Endothelial cell of umbilical vein (primary cell): ENCODE measurements at regions not wholly inside any gene's neighbourhood (a gene's known extent, or its start where the extent isn't known, plus 50 kb on each side); places are given as distances from the start of the nearest gene placed in this dataset.

Experiments
- BruUV-seq: library from RNA; stranded (reverse); fragments of 400-500 nt; replicated peaks from 2 replicates; lab custom pipeline; 2021; lab: Mats Ljungman, UMichigan
- CTCF ChIA-PET: fragments of 300-600, 350-600 bp; sonication (Branson Sonifier 250); formaldehyde crosslinking; loops from one replicate; lab custom pipeline; 2021; ENCODE audit warnings: antibody characterized with exemption, inconsistent platforms; lab: Charles Lee
- POLR2A ChIA-PET: fragments of 300-600, 350-600 bp; sonication (Branson Sonifier 250); formaldehyde crosslinking; loops from one replicate; lab custom pipeline; 2021; ENCODE audit warnings: antibody characterized with exemption, inconsistent platforms; lab: Charles Lee
- DNase-seq: peaks from one replicate; pipeline ENCODE4 v3.0.0-alpha.2; 2011; ENCODE audit warnings: low read depth, low spot score
- FAIRE-seq: peaks from 2 replicates; lab custom pipeline; 2011; peaks lifted over from hg19 to GRCh38; lab: Jason Lieb, UNC
- H2AFZ ChIP-seq: 2 replicates; pipeline ENCODE4 v1.6.0; 2012; ENCODE audit warnings: low read depth, low read length, control low read depth, inconsistent platforms
- H3K27ac ChIP-seq: 2 replicates; pipeline ENCODE4 v1.5.1; 2011; ENCODE audit warnings: low read depth, mild to moderate bottlenecking, control low read depth, low read length, moderate library complexity; ENCODE audit not compliant: insufficient read depth
- H3K27me3 ChIP-seq, 2 experiments: 2 replicates each; pipeline versions ENCODE4 v1.6.0 to v1.6.1; 2011; ENCODE audit warnings: low read length in 2 of 2, mixed read lengths in 1 of 2; ENCODE audit not compliant: control insufficient read depth in 2 of 2, insufficient read depth in 2 of 2
- H3K36me3 ChIP-seq, 2 experiments: 2 replicates in 1 of 2; 3 replicates in 1 of 2; pipeline ENCODE4 v1.5.1; 2011; ENCODE audit warnings: low read length in 2 of 2, mild to moderate bottlenecking in 1 of 2, moderate library complexity in 1 of 2; ENCODE audit not compliant: control insufficient read depth in 2 of 2, insufficient read depth in 2 of 2; ENCODE audit errors: extremely low read depth in 1 of 2
- H3K4me1 ChIP-seq: 3 replicates; pipeline ENCODE4 v1.5.1; 2011; ENCODE audit warnings: mild to moderate bottlenecking, low read length; ENCODE audit not compliant: control insufficient read depth, insufficient read depth; ENCODE audit errors: extremely low read depth
- H3K4me2 ChIP-seq: 2 replicates; pipeline ENCODE4 v1.6.1; 2011; ENCODE audit warnings: low read length, control low read depth, mixed read lengths; ENCODE audit not compliant: insufficient read depth
- H3K4me3 ChIP-seq, 3 experiments: fragments of 200-600 bp in 1 of 3; sonication (generic), shearing (Covaris generic) in 1 of 3; replicated peaks in 1 of 3; 2 replicates each; pipeline ENCODE4 v1.5.1; 2011 to 2016; ENCODE audit warnings: control low read depth in 3 of 3, low read length in 3 of 3, mild to moderate bottlenecking in 2 of 3, inconsistent platforms in 1 of 3, low read depth in 1 of 3, moderate library complexity in 1 of 3; ENCODE audit not compliant: insufficient read depth in 1 of 3
- H3K79me2 ChIP-seq: 2 replicates; pipeline ENCODE4 v1.6.0; 2012; ENCODE audit warnings: low read length, inconsistent platforms; ENCODE audit not compliant: control insufficient read depth, insufficient read depth
- H3K9ac ChIP-seq: replicated peaks from 2 replicates; pipeline ENCODE3; 2011; ENCODE audit warnings: low read length, control low read depth; ENCODE audit not compliant: insufficient read depth; ENCODE audit errors: extremely low read depth
- H3K9me1 ChIP-seq: replicated peaks from 3 replicates; pipeline ENCODE4 v1.6.0; 2011; ENCODE audit warnings: mild to moderate bottlenecking, low read length; ENCODE audit not compliant: control insufficient read depth, insufficient read depth; ENCODE audit errors: extremely low read depth
- H3K9me3 ChIP-seq: replicated peaks from 2 replicates; pipeline ENCODE4 v1.5.1; 2012; ENCODE audit warnings: low read length, inconsistent platforms; ENCODE audit not compliant: control insufficient read depth, insufficient read depth
- H4K20me1 ChIP-seq: replicated peaks from 2 replicates; pipeline ENCODE3; 2011; ENCODE audit warnings: mild to moderate bottlenecking, low read length; ENCODE audit not compliant: control insufficient read depth, insufficient read depth; ENCODE audit errors: extremely low read depth
- EZH2 ChIP-seq: IDR thresholded peaks from 2 replicates; pipeline ENCODE4 v1.6.1; 2012; ENCODE audit warnings: borderline replicate concordance, low read depth, mild to moderate bottlenecking, moderate library complexity, low read length, inconsistent platforms; ENCODE audit not compliant: severe bottlenecking
- FOS ChIP-seq: IDR thresholded peaks from 2 replicates; pipeline ENCODE4 v1.6.1; 2011; ENCODE audit warnings: mild to moderate bottlenecking, low read length, moderate library complexity, borderline replicate concordance; ENCODE audit not compliant: insufficient read depth
- GATA2 ChIP-seq: IDR thresholded peaks from 2 replicates; pipeline ENCODE4 v1.7.0; 2011; ENCODE audit warnings: low read depth, mild to moderate bottlenecking, moderate library complexity, mixed read lengths, low read length; ENCODE audit not compliant: insufficient read length, insufficient read depth
- JUN ChIP-seq: IDR thresholded peaks from 2 replicates; pipeline ENCODE4 v1.6.1; 2011; ENCODE audit warnings: borderline replicate concordance, low read depth; ENCODE audit not compliant: insufficient read length, insufficient read depth
- MYC ChIP-seq: IDR thresholded peaks from one replicate; pipeline ENCODE4 v1.6.1; 2011; ENCODE audit warnings: mild to moderate bottlenecking, low read depth, low read length
- POLR2A ChIP-seq: IDR thresholded peaks from 2 replicates; pipeline ENCODE4 v1.6.1; 2012; ENCODE audit warnings: low read depth, mild to moderate bottlenecking, control low read depth, low read length
- POLR2AphosphoS5 ChIP-seq: IDR thresholded peaks from 2 replicates; pipeline ENCODE4 v1.6.1; 2012; ENCODE audit warnings: low read depth, mild to moderate bottlenecking, control low read depth, low read length, moderate library complexity; ENCODE audit not compliant: insufficient read depth
- dilution Hi-C: fragments of 300-500 bp; cut with MboI; formaldehyde crosslinking; loops from one replicate; pipeline ENCODE4 v1.15.0; 2019; ENCODE audit warnings: low sequenced_read_pairs; ENCODE audit not compliant: extremely low pct_ligation_motif_present
- intact Hi-C: fragments of 100-400 bp; cut with micrococcal nuclease; formaldehyde crosslinking; loops from one replicate; pipeline ENCODE4 v1.10.0; 2022
- TF ChIP-seq, protein P1 (sequence below), 2 donors: IDR thresholded peaks; 1 replicate in 1 of 2; 2 replicates in 1 of 2; pipeline ENCODE4 v1.5.1; 2011; ENCODE audit warnings: low read length in 2 of 2, mild to moderate bottlenecking in 2 of 2, moderate library complexity in 2 of 2, control low read depth in 1 of 2, inconsistent platforms in 1 of 2, low read depth in 1 of 2; ENCODE audit not compliant: insufficient read depth in 1 of 2; ENCODE audit errors: extremely low read depth in 1 of 2
- TF ChIP-seq, protein P2 (sequence below): IDR thresholded peaks from 2 replicates; pipeline ENCODE4 v1.6.1; 2011; ENCODE audit not compliant: insufficient read depth, insufficient read length

DNA sequence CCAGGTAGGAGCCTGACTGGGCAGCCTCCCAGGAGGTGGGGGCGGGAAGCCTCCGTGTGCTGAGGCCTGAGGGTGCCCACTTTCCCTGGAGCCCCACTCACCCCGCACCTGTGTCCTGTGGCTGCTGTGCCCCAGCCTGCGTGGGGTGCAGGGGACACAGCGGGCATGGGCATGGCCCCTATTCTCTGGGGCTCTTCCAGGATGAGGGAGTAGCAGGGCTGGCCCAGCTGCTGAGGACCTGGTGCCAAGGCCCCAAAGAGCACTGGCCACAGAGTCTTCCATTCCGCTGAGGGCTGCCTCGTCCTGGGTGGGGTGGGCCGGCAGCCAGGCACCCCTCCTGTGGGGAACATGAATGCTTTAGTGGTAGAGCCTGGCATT, 51.7 kb upstream of the SORCS2 start:
- Histone ChIP-seq H3K4me3 (no peak overlapping the region), H3K4me1 (no peaks in the 10 kb centered on the region), H3K9me1 (no peaks in the 10 kb centered on the region), H3K4me2 (no peak overlapping the region), H2AFZ (no peak overlapping the region), H3K27ac (no peak overlapping the region), H3K36me3 (no peaks in the 10 kb centered on the region), H3K9ac (no peak overlapping the region), H3K79me2 (no peaks in the 10 kb centered on the region), H4K20me1 (no peaks in the 10 kb centered on the region), H3K27me3 (no peaks in the 10 kb centered on the region), H3K9me3 (no peaks in the 10 kb centered on the region)
- DNase-seq = no peak
- intact Hi-C loops (no loop called here), dilution Hi-C loops (no loop called here)
- BruUV-seq = no TSS peak
- TF ChIP-seq, protein P1, sequence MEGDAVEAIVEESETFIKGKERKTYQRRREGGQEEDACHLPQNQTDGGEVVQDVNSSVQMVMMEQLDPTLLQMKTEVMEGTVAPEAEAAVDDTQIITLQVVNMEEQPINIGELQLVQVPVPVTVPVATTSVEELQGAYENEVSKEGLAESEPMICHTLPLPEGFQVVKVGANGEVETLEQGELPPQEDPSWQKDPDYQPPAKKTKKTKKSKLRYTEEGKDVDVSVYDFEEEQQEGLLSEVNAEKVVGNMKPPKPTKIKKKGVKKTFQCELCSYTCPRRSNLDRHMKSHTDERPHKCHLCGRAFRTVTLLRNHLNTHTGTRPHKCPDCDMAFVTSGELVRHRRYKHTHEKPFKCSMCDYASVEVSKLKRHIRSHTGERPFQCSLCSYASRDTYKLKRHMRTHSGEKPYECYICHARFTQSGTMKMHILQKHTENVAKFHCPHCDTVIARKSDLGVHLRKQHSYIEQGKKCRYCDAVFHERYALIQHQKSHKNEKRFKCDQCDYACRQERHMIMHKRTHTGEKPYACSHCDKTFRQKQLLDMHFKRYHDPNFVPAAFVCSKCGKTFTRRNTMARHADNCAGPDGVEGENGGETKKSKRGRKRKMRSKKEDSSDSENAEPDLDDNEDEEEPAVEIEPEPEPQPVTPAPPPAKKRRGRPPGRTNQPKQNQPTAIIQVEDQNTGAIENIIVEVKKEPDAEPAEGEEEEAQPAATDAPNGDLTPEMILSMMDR (IDR thresholded peaks at IDR 0.05; ENCODE audit: extremely low read depth in 1 of 2, insufficient read depth in 1 of 2, low read depth in 1 of 2, low read length in 2 of 2) = no peak
- CTCF ChIA-PET = no interaction called here
- no peak for FAIRE-seq
- POLR2A ChIA-PET = no interaction called here

DNA sequence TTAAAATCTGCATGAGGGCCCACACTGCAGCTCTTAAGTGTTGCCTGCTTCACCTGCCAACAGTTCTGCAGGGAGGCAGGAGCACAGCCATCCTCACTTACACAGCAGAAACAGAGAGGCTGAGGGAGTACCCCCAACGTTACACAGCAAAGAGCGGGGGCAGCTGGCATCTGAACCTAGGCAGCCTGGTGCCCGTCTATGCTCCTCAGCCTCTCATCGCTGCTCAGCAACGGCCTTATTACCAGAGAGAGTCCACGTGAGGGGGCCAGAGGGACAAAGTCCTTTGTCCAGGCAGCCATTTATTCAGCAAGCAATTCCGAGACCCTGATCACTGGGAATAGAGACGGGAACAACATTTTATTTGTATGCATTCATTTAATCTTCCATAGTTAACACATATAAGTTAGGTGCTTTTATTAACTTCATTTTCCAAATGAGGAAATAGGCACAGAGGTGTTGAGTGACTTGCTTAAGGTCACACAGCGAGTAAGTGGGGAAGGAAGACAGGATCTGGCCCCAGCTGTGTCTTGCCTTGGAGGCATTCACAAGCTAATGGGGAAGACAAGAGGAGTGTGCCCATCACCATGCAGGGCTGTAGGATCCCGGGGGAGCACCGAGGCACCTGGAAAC, 52.2 kb upstream of the SORCS2 start:
- no TSS peak for BruUV-seq

More for the DNA sequence above, 52.2 kb upstream of the SORCS2 start:
- POLR2A ChIA-PET = no interaction called here
- Histone ChIP-seq H3K9ac (no peak overlapping the region), H3K9me1 (no peaks in the 10 kb centered on the region), H3K9me3 (no peaks in the 10 kb centered on the region), H3K79me2 (no peaks in the 10 kb centered on the region), H3K4me1 (no peaks in the 10 kb centered on the region), H3K36me3 (no peaks in the 10 kb centered on the region), H4K20me1 (no peaks in the 10 kb centered on the region), H2AFZ (no peak overlapping the region), H3K27me3 (no peaks in the 10 kb centered on the region), H3K4me3 (no peak overlapping the region), H3K4me2 (no peak overlapping the region), H3K27ac (no peak overlapping the region)
- DNase-seq (no peak), FAIRE-seq (no peak)
- dilution Hi-C loops (no loop called here), intact Hi-C loops (no loop called here)
- CTCF ChIA-PET = no interaction called here
- TF ChIP-seq POLR2A (no peak), JUN (no peak), MYC (no peak), FOS (no peak), GATA2 (no peak), POLR2AphosphoS5 (no peak), EZH2 (no peak)
- TF ChIP-seq, protein P1 (IDR thresholded peaks at IDR 0.05; ENCODE audit: extremely low read depth in 1 of 2, insufficient read depth in 1 of 2, low read depth in 1 of 2, low read length in 2 of 2) = no peak
- TF ChIP-seq, protein P2, sequence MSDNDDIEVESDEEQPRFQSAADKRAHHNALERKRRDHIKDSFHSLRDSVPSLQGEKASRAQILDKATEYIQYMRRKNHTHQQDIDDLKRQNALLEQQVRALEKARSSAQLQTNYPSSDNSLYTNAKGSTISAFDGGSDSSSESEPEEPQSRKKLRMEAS = no peak
